GM23338 (cell line): ENCODE measurements at regions not wholly inside any gene's neighbourhood (a gene's known extent, or its start where the extent isn't known, plus 50 kb on each side); places are given as distances from the start of the nearest gene placed in this dataset.

ENCODE experiments used
- ATAC-seq: fragments of 200-7000 bp; cut with Tn5 transposase; 3 replicates; pipeline ENCODE4 v1.9.1; 2020
- DNase-seq: peaks from one replicate; pipeline ENCODE4 v3.0.0-alpha.2; 2015; ENCODE audit warnings: low spot score
- H2AFZ ChIP-seq: fragments of 200-600 bp; sonication (generic); 2 replicates; pipeline ENCODE4 v1.8.0; 2016; ENCODE audit warnings: antibody characterized with exemption, mild to moderate bottlenecking, moderate library complexity
- H3F3A ChIP-seq: fragments of 200-600 bp; sonication (generic); replicated peaks from 2 replicates; pipeline ENCODE4 v1.8.0; 2017; ENCODE audit warnings: antibody characterized with exemption, mixed run types, low read depth
- H3K27ac ChIP-seq: fragments of 200-600 bp; sonication (generic); 2 replicates; pipeline ENCODE4 v1.6.1; 2016; ENCODE audit warnings: low read depth
- H3K27me3 ChIP-seq: fragments of 200-600 bp; sonication (generic); 2 replicates; pipeline ENCODE4 v1.8.0; 2016; ENCODE audit warnings: mild to moderate bottlenecking, mixed run types, moderate library complexity; ENCODE audit not compliant: insufficient read depth
- H3K36me3 ChIP-seq: fragments of 200-600 bp; sonication (generic); 2 replicates; pipeline ENCODE4 v1.8.0; 2016; ENCODE audit warnings: mild to moderate bottlenecking; ENCODE audit not compliant: insufficient read depth
- H3K4me1 ChIP-seq: fragments of 200-600 bp; sonication (generic); 2 replicates; pipeline ENCODE4 v1.8.0; 2016; ENCODE audit warnings: mild to moderate bottlenecking, moderate library complexity; ENCODE audit not compliant: insufficient read depth
- H3K4me2 ChIP-seq: fragments of 200-600 bp; sonication (generic); 2 replicates; pipeline ENCODE4 v1.7.1; 2017; ENCODE audit warnings: mixed run types
- H3K4me3 ChIP-seq: fragments of 200-600 bp; sonication (generic); 2 replicates; pipeline ENCODE4 v1.6.1; 2016; ENCODE audit warnings: mixed run types
- H3K79me2 ChIP-seq: fragments of 200-600 bp; sonication (generic); replicated peaks from 2 replicates; pipeline ENCODE4 v1.8.0; 2017; ENCODE audit warnings: mild to moderate bottlenecking; ENCODE audit not compliant: insufficient read depth
- H3K9me2 ChIP-seq: fragments of 200-600 bp; sonication (generic); 2 replicates; pipeline ENCODE4 v1.8.0; 2017; ENCODE audit not compliant: insufficient read depth
- H4K20me1 ChIP-seq: fragments of 200-600 bp; sonication (generic); replicated peaks from 2 replicates; pipeline ENCODE4 v1.8.0; 2017; ENCODE audit warnings: mild to moderate bottlenecking; ENCODE audit not compliant: insufficient read depth
- H3K27ac Mint-ChIP-seq: 2 replicates; pipeline ENCODE4 v1.8.0; 2020; ENCODE audit warnings: inconsistent platforms, mild to moderate bottlenecking, moderate library complexity, mixed read lengths
- H3K27me3 Mint-ChIP-seq: 3 replicates; pipeline ENCODE4 v1.8.0; 2022; ENCODE audit warnings: low read depth, mild to moderate bottlenecking, moderate library complexity, mixed read lengths, inconsistent platforms; ENCODE audit not compliant: insufficient read depth, poor library complexity
- H3K36me3 Mint-ChIP-seq: 3 replicates; pipeline ENCODE4 v1.8.0; 2021; ENCODE audit warnings: low read depth, mild to moderate bottlenecking, inconsistent platforms, moderate library complexity, mixed read lengths
- H3K4me1 Mint-ChIP-seq: 3 replicates; pipeline ENCODE4 v1.8.0; 2020; ENCODE audit warnings: mild to moderate bottlenecking, inconsistent platforms, mixed read lengths
- H3K4me3 Mint-ChIP-seq: 3 replicates; pipeline ENCODE4 v1.8.0; 2021; ENCODE audit warnings: moderate library complexity, mild to moderate bottlenecking, inconsistent platforms, mixed read lengths
- H3K9me3 Mint-ChIP-seq: 3 replicates; pipeline ENCODE4 v1.8.0; 2020; ENCODE audit warnings: moderate library complexity, mild to moderate bottlenecking, inconsistent platforms, mixed read lengths
- CREB1 ChIP-seq: fragments of 250-450 bp; sonication (Bioruptor Pico); IDR thresholded peaks from 2 replicates; pipeline ENCODE4 v1.5.0; 2020; ENCODE audit warnings: low read depth, mild to moderate bottlenecking, moderate library complexity
- CTCF ChIP-seq, 2 experiments: fragments of 200-600 bp in 1 of 2; sonication (generic) in 1 of 2; conservative IDR thresholded peaks; 2 replicates each; pipeline versions ENCODE4 v1.5.1 to v1.6.1; 2016 to 2017; ENCODE audit warnings: antibody characterized with exemption in 2 of 2, low read depth in 2 of 2, mild to moderate bottlenecking in 2 of 2, moderate library complexity in 1 of 2
- ETS1 ChIP-seq: IDR thresholded peaks from 2 replicates; pipeline ENCODE4 v1.6.1; 2016; ENCODE audit warnings: antibody characterized with exemption
- EZH2 ChIP-seq: fragments of 200-600 bp; sonication (generic); IDR thresholded peaks from one replicate; pipeline ENCODE4 v1.8.0; 2017; ENCODE audit warnings: antibody characterized with exemption, mild to moderate bottlenecking, low read depth; ENCODE audit not compliant: unreplicated experiment
- EZH2phosphoT487 ChIP-seq: fragments of 200-600 bp; sonication (generic); IDR thresholded peaks from one replicate; pipeline ENCODE4 v1.8.1; 2018; ENCODE audit warnings: antibody characterized with exemption; ENCODE audit not compliant: unreplicated experiment
- JUNB ChIP-seq: IDR thresholded peaks from one replicate; pipeline ENCODE4 v1.6.1; 2016; ENCODE audit warnings: antibody characterized with exemption; ENCODE audit not compliant: unreplicated experiment
- NANOG ChIP-seq: IDR thresholded peaks from 2 replicates; pipeline ENCODE4 v1.6.1; 2016; ENCODE audit warnings: antibody characterized with exemption, borderline replicate concordance
- POLR2AphosphoS5 ChIP-seq: IDR thresholded peaks from 2 replicates; pipeline ENCODE4 v1.6.1; 2016; ENCODE audit warnings: antibody characterized with exemption, low read depth
- REST ChIP-seq: IDR thresholded peaks from one replicate; pipeline ENCODE4 v1.6.1; 2018; ENCODE audit warnings: antibody characterized with exemption; ENCODE audit not compliant: unreplicated experiment
- STAT1 ChIP-seq: IDR thresholded peaks from one replicate; pipeline ENCODE4 v1.6.1; 2016; ENCODE audit warnings: antibody characterized with exemption; ENCODE audit not compliant: unreplicated experiment
- ZNF114 ChIP-seq: fragments of 250-450 bp; sonication (Bioruptor Pico); IDR thresholded peaks from 2 replicates; pipeline ENCODE4 v1.5.0; 2020; ENCODE audit warnings: mild to moderate bottlenecking, moderate library complexity
- ZNF331 ChIP-seq: fragments of 250-450 bp; sonication (Bioruptor Pico); IDR thresholded peaks from 2 replicates; pipeline ENCODE4 v1.5.0; 2020; ENCODE audit warnings: low read depth, mild to moderate bottlenecking, moderate library complexity
- ZNF462 ChIP-seq: fragments of 250-450 bp; sonication (Bioruptor Pico); IDR thresholded peaks from 2 replicates; pipeline ENCODE4 v1.5.0; 2020; ENCODE audit warnings: mild to moderate bottlenecking, moderate library complexity

GRCh38 chr3:98979296-98979695 lies 77.8 kb upstream of the DCBLD2 start:
- Mint-ChIP-seq H3K27ac (no peak overlapping the region), H3K4me3 (no peak overlapping the region), H3K36me3 (no peaks in the 10 kb centered on the region), H3K4me1 (peaks cover 9% of the 10 kb centered on the region; the same call in 2 of the 3 replicates), H3K9me3 (no peaks in the 10 kb centered on the region), H3K27me3 (no peaks in the 10 kb centered on the region)
- no peak overlapping the region for H3K4me2 ChIP-seq
- H3K4me3 ChIP-seq = no peak overlapping the region
- H4K20me1 ChIP-seq = no peaks in the 10 kb centered on the region
- DNase-seq (no peak), ATAC-seq (no peak)
- no peak overlapping the region for H2AFZ ChIP-seq
- H3F3A ChIP-seq = no peaks in the 10 kb centered on the region
- H3K27me3 ChIP-seq = no peaks in the 10 kb centered on the region
- TF ChIP-seq NANOG = no peak
- TF ChIP-seq EZH2phosphoT487 = no peak
- no peak for TF ChIP-seq JUNB
- no peak for TF ChIP-seq ETS1
- TF ChIP-seq CTCF (conservative IDR thresholded peaks at IDR 0.05; ENCODE audit: low read depth in 2 of 2) = no peak
- TF ChIP-seq ZNF462 = no peak
- no peak for TF ChIP-seq CREB1 (CRISPR knock-in tag)
- no peak for TF ChIP-seq ZNF331 (CRISPR knock-in tag)
- TF ChIP-seq STAT1 = no peak
- TF ChIP-seq REST = no peak
- TF ChIP-seq EZH2 = no peak
- TF ChIP-seq ZNF114 (CRISPR knock-in tag) = no peak
- TF ChIP-seq POLR2AphosphoS5 = no peak
- H3K4me1 ChIP-seq = no peaks in the 10 kb centered on the region
- H3K27ac ChIP-seq = no peak overlapping the region
- no peaks in the 10 kb centered on the region for H3K79me2 ChIP-seq
- H3K9me2 ChIP-seq = 0 out of 2 replicates have a peak, but pooled peaks cover 3% of the 10 kb centered on the region
- H3K36me3 ChIP-seq = no peaks in the 10 kb centered on the region; the same call in 1 of the 2 replicates
